HUES48 (cell line): ENCODE measurements at regions not wholly inside any gene's neighbourhood (a gene's known extent, or its start where the extent isn't known, plus 50 kb on each side); places are given as distances from the start of the nearest gene placed in this dataset.

ENCODE experiments used
- H3K27ac ChIP-seq: one replicate; pipeline ENCODE4 v1.7.0; 2013; ENCODE audit warnings: low read depth, low read length, inconsistent platforms
- H3K27me3 ChIP-seq: 2 replicates; pipeline ENCODE4 v1.6.1; 2013; ENCODE audit warnings: mild to moderate bottlenecking, low read length; ENCODE audit not compliant: control insufficient read depth, insufficient read depth
- H3K36me3 ChIP-seq: 2 replicates; pipeline ENCODE4 v1.6.1; 2013; ENCODE audit warnings: low read length; ENCODE audit not compliant: control insufficient read depth, insufficient read depth
- H3K4me1 ChIP-seq: 2 replicates; pipeline ENCODE4 v1.6.1; 2013; ENCODE audit warnings: mild to moderate bottlenecking, low read length; ENCODE audit not compliant: control insufficient read depth, insufficient read depth
- H3K4me3 ChIP-seq: 2 replicates; pipeline ENCODE4 v1.5.1; 2013; ENCODE audit warnings: mild to moderate bottlenecking, low read depth, low read length
- H3K9ac ChIP-seq: 2 replicates; pipeline ENCODE4 v1.6.1; 2013; ENCODE audit warnings: mild to moderate bottlenecking, low read depth, low read length, moderate library complexity
- H3K9me3 ChIP-seq: 2 replicates; pipeline ENCODE4 v1.6.1; 2013; ENCODE audit warnings: low read length; ENCODE audit not compliant: control insufficient read depth, insufficient read depth

DNA sequence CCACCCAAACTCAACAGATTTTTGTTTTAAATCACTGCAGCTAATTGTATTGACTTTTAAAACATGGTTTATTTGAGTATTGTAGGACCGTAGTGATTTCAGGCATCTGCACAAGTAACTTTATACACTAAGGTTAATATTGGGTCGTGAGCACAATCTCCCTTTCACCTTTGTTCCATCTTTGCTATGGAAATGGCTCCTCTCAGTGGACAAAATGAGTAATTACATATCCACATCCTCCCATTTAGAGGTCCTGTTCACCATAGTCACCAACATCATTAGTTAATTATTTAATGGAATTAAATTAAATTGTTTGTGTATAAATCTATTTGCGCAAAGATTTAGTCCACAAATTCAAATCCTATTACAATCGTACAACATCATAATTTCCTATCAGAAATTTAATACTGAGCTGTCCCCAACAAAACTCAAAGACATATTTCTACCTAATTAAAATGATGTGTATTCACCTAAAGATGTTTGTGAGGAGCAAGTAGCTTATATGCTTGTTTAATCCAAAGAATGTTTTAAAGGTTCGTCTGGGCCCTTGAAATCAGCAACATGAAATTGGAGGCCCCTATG is 173.0 kb upstream of the DAPK1 start:
- H3K4me1 ChIP-seq = 0 out of 2 replicates have a peak, but pooled peaks cover 2% of the 10 kb centered on the region
- H3K9ac ChIP-seq = no peak overlapping the region
- H3K36me3 ChIP-seq = no peaks in the 10 kb centered on the region
- H3K4me3 ChIP-seq = no peak overlapping the region
- no peaks in the 10 kb centered on the region for H3K27me3 ChIP-seq
- H3K27ac ChIP-seq = no peak overlapping the region
- no peaks in the 10 kb centered on the region for H3K9me3 ChIP-seq

DNA sequence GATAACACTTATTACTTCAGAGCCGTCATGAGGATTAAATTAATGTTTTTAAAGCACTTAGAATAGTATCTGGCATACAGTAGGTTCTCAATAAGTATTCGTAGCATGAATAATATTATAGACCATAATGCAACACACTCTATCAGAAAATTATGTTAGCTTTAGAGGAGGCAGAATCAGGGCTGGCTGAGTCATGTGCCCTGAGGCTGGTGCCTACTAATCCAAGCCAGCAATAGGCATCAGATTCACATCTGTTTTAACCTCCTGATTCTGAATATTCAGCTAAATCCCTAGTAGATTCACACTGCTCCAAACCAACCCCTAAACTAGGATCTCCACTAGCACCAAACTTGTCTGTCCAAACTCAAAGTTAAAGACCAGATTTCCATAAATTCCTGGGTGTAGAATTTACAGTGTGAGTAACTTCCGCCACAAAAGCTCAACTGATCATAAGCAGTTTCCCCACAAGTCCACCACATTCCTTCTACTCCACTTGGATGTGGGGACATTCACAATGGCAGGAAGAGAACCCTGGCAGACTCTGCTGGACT is 170.0 kb upstream of the DAPK1 start:
- 0 out of 2 replicates have a peak, but pooled peaks cover 2% of the 10 kb centered on the region for H3K4me1 ChIP-seq
- H3K27me3 ChIP-seq = no peaks in the 10 kb centered on the region
- peaks cover 13% of the 10 kb centered on the region for H3K9me3 ChIP-seq
- no peak overlapping the region for H3K9ac ChIP-seq
- H3K36me3 ChIP-seq = no peaks in the 10 kb centered on the region
- no peak overlapping the region for H3K4me3 ChIP-seq
- no peak overlapping the region for H3K27ac ChIP-seq

DNA sequence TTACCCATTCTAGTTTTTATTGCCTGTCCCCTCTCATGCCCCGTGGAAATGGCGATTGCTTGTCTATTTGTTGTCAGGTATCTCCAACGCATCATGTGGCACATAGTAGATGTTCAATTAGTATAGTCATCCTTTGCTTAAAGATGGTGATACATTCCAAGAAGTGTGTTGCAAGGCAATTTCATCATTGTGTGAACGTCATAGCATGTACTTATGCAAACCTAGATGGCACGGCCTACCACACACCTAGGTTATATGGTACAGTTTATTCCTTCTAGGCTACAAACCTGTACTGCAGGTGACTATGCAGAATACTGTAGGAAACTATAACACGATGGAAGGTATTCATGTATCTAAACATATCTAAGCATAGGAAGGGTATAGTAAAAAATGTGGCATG is 163.9 kb upstream of the DAPK1 start:
- peaks cover 24% of the 10 kb centered on the region for H3K4me1 ChIP-seq
- no peaks in the 10 kb centered on the region for H3K27me3 ChIP-seq
- no peak overlapping the region for H3K9ac ChIP-seq
- H3K4me3 ChIP-seq = no peak overlapping the region
- H3K36me3 ChIP-seq = no peaks in the 10 kb centered on the region
- H3K27ac ChIP-seq = no peak overlapping the region
- H3K9me3 ChIP-seq = peaks cover 13% of the 10 kb centered on the region

DNA sequence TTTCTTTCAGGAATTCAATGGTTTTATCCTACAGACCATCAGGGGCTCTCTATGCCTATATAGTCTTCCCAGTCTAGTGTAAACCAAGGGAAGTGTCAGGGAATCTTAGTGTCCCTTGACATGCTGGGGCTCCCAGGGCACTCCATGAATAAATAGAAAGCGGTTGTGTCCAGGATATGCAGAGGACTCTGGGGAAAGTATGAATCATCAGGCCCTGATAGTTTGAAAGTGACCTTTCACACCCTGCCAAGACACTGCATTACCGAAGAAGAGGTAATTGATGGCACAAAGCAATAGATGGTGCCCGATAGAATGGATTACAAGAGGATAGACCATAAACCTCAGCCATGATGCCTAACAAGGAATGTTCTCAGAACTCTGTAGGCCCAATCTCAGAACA is 163.3 kb upstream of the DAPK1 start:
- H3K36me3 ChIP-seq = no peaks in the 10 kb centered on the region
- H3K27me3 ChIP-seq = no peaks in the 10 kb centered on the region
- H3K27ac ChIP-seq = no peak overlapping the region
- H3K9me3 ChIP-seq = peaks cover 13% of the 10 kb centered on the region
- H3K4me1 ChIP-seq = peaks cover 26% of the 10 kb centered on the region
- no peak overlapping the region for H3K9ac ChIP-seq
- no peak overlapping the region for H3K4me3 ChIP-seq

DNA sequence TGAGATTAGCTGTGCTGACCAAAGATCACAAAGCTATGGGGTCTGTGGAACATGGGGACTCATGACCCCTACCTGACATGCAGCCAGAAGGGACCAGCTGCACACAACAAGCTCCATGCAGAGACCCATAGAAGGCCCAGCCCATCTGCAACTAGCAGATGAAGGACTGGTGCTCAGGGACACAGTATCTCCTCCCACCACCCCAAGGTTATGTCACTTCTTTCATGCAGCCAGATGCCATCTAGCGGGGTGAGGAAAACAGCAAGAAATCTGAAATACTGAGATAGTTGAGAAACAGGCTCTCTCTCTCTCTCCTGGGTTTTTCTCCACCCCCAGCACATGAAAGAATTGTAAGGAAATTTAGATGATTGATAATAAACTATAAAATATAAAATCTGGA is 161.3 kb upstream of the DAPK1 start:
- Histone ChIP-seq H3K9me3 (peaks cover 5% of the 10 kb centered on the region), H3K27me3 (no peaks in the 10 kb centered on the region), H3K27ac (no peak overlapping the region), H3K4me1 (peaks cover 30% of the 10 kb centered on the region), H3K4me3 (no peak overlapping the region; the same call in 1 of the 2 replicates), H3K36me3 (no peaks in the 10 kb centered on the region), H3K9ac (no peak overlapping the region)

DNA sequence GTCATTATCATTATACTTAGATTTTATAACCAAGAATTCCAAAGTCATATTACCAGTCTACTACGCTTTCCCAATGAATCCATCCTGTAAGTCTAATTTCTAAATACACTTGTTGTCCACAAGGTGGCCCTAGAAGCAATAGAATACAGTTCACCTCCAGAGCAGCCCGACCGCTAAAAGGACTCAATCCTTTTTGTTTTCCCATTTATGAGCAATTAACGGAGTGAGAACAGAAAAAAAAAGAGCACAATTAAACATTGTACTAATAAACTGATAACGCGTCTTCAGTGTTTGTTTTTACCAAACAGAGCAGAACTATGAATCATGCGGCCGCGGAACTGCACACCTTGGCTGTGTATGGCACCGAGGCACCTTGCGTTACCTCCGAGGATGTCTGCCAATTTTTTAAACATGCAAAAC is 160.7 kb upstream of the DAPK1 start:
- Histone ChIP-seq H3K4me3 (peak overlapping the region; percentile 70), H3K27me3 (no peaks in the 10 kb centered on the region), H3K27ac (no peak overlapping the region), H3K36me3 (no peaks in the 10 kb centered on the region), H3K4me1 (peaks cover 30% of the 10 kb centered on the region), H3K9ac (peak overlapping the region; percentile 21), H3K9me3 (no peaks in the 10 kb centered on the region)

DNA sequence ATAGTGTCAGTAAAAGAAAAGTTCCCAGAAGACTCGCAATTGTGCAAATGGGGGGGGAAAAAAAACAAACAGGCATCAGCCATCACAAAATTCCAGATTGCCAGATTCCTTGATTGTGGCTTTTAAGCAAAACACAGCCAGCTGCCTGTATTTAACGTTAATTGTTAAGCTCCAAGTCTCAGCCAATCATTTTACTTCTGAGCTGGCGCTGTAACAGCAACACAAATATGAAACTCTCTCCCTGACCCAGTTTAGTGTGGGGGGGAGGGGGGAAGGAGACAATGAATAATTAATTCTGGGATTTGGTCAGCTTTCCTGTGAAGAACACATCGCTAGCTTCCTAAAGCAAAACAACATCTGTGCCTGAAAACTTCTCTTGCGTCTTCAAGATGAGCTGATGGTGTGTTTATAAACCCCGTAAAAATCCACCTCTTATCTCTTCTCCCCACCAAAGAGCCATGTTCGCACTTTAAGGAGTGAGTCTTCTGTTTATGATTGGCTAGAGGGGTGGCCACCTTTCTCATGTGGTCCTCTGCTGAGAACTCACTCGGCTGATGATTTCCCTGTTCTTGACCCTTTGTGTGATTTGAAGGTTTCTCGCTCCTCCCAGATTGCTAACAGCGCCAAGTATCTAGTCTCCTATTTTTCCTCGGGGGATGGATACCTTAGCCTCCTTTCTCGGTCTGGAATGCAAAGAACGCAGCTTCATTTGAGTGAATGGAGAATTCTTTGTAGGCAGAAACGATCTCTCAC is 160.2 kb upstream of the DAPK1 start:
- Histone ChIP-seq H3K9ac (peak overlapping the region; percentile 21), H3K9me3 (no peaks in the 10 kb centered on the region), H3K4me1 (peaks cover 30% of the 10 kb centered on the region), H3K27me3 (no peaks in the 10 kb centered on the region), H3K27ac (peak overlapping the region; percentile 54), H3K4me3 (peak overlapping the region; percentile 70), H3K36me3 (no peaks in the 10 kb centered on the region)

DNA sequence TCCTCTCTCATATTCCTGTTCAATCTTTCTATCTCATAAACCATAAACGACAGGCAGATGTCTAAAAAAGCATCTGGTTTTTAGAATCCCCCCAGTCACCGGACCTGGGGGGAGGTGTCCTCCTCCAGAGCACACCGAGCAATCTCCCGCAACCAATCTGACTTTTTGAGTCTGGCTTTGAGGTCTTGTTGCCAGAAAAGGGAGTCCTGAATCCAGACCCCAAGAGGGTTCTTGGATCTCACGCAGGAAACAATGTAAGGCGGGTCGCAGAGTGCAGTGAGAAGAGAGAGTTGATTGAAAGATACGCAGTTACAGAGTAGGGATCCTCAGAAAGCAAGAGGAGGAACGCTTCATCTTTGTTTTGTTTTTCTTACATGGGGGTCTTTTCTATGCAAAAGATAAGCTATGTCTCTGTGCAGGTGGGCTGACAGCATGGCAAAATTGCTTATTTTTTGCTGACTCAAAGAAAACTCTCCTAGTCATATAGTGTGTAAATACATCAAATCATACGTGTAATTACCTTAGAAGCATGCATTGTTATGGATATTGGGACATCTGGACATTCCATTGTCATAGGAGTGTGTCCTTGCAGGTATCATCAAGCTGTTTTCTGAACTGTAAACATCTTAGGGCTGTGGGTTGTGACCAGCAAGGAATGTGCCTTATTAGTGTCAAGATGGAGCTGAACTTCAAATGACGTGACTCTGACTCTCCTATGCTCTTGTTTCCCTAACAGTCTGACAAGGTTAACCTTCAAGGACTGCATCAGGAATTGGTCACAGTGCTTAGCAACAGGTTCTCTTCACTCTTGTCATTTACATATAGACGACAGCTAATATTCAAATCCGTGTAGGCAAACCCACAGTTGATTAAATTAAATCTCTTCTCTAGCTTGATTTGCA is 159.3 kb upstream of the DAPK1 start:
- no peaks in the 10 kb centered on the region for H3K27me3 ChIP-seq
- H3K4me3 ChIP-seq = peak overlapping the region; percentile 70
- peak overlapping the region; percentile 21 for H3K9ac ChIP-seq
- no peaks in the 10 kb centered on the region for H3K9me3 ChIP-seq
- no peaks in the 10 kb centered on the region for H3K36me3 ChIP-seq
- H3K4me1 ChIP-seq = peaks cover 30% of the 10 kb centered on the region
- H3K27ac ChIP-seq = peak overlapping the region; percentile 54

DNA sequence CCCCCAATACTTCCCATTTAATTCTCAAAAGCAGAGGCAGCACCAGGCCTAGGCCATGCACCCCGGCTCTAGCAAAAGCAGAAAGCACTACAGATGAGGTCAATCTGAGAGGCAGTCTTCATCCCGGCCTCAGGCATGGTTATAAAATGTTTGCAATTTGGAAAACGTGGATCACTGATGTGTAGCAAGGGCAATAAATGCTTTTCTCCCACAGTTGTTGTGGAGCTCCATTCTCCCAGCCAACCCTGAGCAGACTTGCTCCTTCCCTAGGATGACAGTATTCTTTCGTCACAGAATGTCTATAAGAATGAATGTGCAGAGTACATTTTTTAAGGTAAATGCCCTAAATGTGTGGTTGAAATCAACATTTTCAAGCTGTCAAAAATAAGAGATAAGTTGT is 157.3 kb upstream of the DAPK1 start:
- H3K9me3 ChIP-seq = no peaks in the 10 kb centered on the region
- H3K4me1 ChIP-seq = peaks cover 30% of the 10 kb centered on the region
- H3K4me3 ChIP-seq = no peak overlapping the region
- H3K27ac ChIP-seq = no peak overlapping the region
- H3K36me3 ChIP-seq = no peaks in the 10 kb centered on the region
- H3K27me3 ChIP-seq = no peaks in the 10 kb centered on the region
- H3K9ac ChIP-seq = no peak overlapping the region

DNA sequence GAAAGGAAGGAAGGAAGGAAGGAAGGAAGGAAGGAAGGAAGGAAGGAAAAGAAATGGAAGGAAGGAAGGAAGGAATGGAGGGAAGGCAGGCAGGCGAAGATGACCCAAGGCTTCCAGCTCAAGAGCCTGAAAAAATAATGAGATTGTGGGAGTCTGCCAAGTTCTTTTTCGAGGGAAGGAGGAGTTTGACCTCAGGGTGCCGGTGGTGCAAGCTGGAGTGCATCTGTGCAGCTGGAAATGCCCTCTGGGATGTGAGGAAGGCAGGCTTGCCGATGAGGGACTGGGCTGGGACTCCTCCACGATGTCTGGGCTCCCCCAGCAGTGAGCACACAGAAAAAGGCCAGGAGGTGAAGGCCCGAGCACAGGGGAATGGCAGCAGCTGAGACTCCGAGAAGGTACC is 154.9 kb upstream of the DAPK1 start:
- H3K9ac ChIP-seq = no peak overlapping the region
- no peaks in the 10 kb centered on the region for H3K9me3 ChIP-seq
- H3K4me1 ChIP-seq = peaks cover 19% of the 10 kb centered on the region
- no peaks in the 10 kb centered on the region for H3K36me3 ChIP-seq
- no peak overlapping the region for H3K4me3 ChIP-seq
- no peak overlapping the region for H3K27ac ChIP-seq
- no peaks in the 10 kb centered on the region for H3K27me3 ChIP-seq
